ENCODE measurements at regions not wholly inside any gene's neighbourhood (a gene's known extent, or its start where the extent isn't known, plus 50 kb on each side); places are given as distances from the start of the nearest gene placed in this dataset.

- TF ChIP-seq POLR2AphosphoS5 (IDR thresholded peaks at IDR 0.05) (peak in 1 of 2 donors; percentile 14), CTCF (IDR thresholded peaks at IDR 0.05) (no peak), POLR2A (IDR thresholded peaks at IDR 0.05; ENCODE audit: low read depth) (no peak)
- H3K36me3 ChIP-seq = no peaks in the 10 kb centered on the region
- H3K27me3 ChIP-seq = no peaks in the 10 kb centered on the region
- WGBS = 25% methylated on average over 9 of the region's 9 CpGs
- H3K4me3 ChIP-seq = no peak overlapping the region
- intact Hi-C loops (cut with DNase I) = no loop called here
- H3K4me1 ChIP-seq = peaks cover 0 to 27% (median 17%) of the 10 kb centered on the region in 4 donors
- no peaks in the 10 kb centered on the region for H3K9me3 ChIP-seq
- H3K27ac ChIP-seq (replicated peaks in 1 of 4) = peak overlapping the region; percentile 32 to 51 (median 49)
- no peak for DNase-seq (ENCODE audit: extremely low spot score)
Observed at GRCh38 chr12:118611295-118611694, 234.9 kb downstream of the SUDS3 start.

GRCh38 chr12:118611770-118612169 is 235.4 kb downstream of the SUDS3 start:
- H3K27ac ChIP-seq (replicated peaks in 1 of 4) = peak overlapping the region in 1 of 4 donors; percentile 32
- WGBS = 74% methylated on average over 5 of the region's 5 CpGs

GRCh38 chr12:118617611-118618450 is 241.5 kb downstream of the SUDS3 start:
- Histone ChIP-seq H3K36me3 (no peaks in the 10 kb centered on the region), H3K4me1 (no peaks in the 10 kb centered on the region), H3K9me3 (no peaks in the 10 kb centered on the region), H3K4me3 (no peak overlapping the region), H3K27me3 (no peaks in the 10 kb centered on the region), H3K27ac (replicated peaks in 1 of 4) (no peak overlapping the region)
- no peak for TF ChIP-seq POLR2A (IDR thresholded peaks at IDR 0.05; ENCODE audit: low read depth)
- no peak for TF ChIP-seq EP300 (IDR thresholded peaks at IDR 0.05)
- TF ChIP-seq CTCF (IDR thresholded peaks at IDR 0.05) = no peak
- TF ChIP-seq POLR2AphosphoS5 (IDR thresholded peaks at IDR 0.05) = no peak
- intact Hi-C loops (cut with DNase I) = no loop called here
- WGBS = 46% methylated on average over 5 of the region's 5 CpGs
- DNase-seq (ENCODE audit: extremely low spot score) = no peak

More at GRCh38 chr12:118611770-118612169, 235.4 kb downstream of the SUDS3 start:
- no peaks in the 10 kb centered on the region for H3K36me3 ChIP-seq
- H3K4me3 ChIP-seq = no peak overlapping the region
- H3K4me1 ChIP-seq = peaks cover 0 to 27% (median 17%) of the 10 kb centered on the region in 4 donors
- no peak for TF ChIP-seq EP300 (IDR thresholded peaks at IDR 0.05)
- TF ChIP-seq POLR2A (IDR thresholded peaks at IDR 0.05; ENCODE audit: low read depth) = no peak
- no peak for TF ChIP-seq POLR2AphosphoS5 (IDR thresholded peaks at IDR 0.05)
- TF ChIP-seq CTCF (IDR thresholded peaks at IDR 0.05) = no peak
- H3K27me3 ChIP-seq = no peaks in the 10 kb centered on the region
- no peaks in the 10 kb centered on the region for H3K9me3 ChIP-seq
- intact Hi-C loops (cut with DNase I) = no loop called here
- no peak for DNase-seq (ENCODE audit: extremely low spot score)

- no peak for DNase-seq (ENCODE audit: extremely low spot score)
- H3K4me1 ChIP-seq = no peaks in the 10 kb centered on the region
- H3K27me3 ChIP-seq = no peaks in the 10 kb centered on the region
- no peak overlapping the region for H3K27ac ChIP-seq (replicated peaks in 1 of 4)
- intact Hi-C loops (cut with DNase I) = no loop called here
- no peak for TF ChIP-seq EP300 (IDR thresholded peaks at IDR 0.05)
- no peaks in the 10 kb centered on the region for H3K36me3 ChIP-seq
- WGBS = 75% methylated on average over 1 of the region's 1 CpG
- H3K4me3 ChIP-seq = no peak overlapping the region
- H3K9me3 ChIP-seq = no peaks in the 10 kb centered on the region
Observed at GRCh38 chr12:118618695-118619094, 242.3 kb downstream of the SUDS3 start.

- Histone ChIP-seq H3K4me3 (no peak overlapping the region), H3K9me3 (no peaks in the 10 kb centered on the region), H3K4me1 (no peaks in the 10 kb centered on the region), H3K36me3 (no peaks in the 10 kb centered on the region), H3K27ac (replicated peaks in 1 of 4) (no peak overlapping the region), H3K27me3 (no peaks in the 10 kb centered on the region)
- DNase-seq (ENCODE audit: extremely low spot score) = no peak
- 71% methylated on average over 3 of the region's 3 CpGs for WGBS
- TF ChIP-seq CTCF (IDR thresholded peaks at IDR 0.05) (no peak), POLR2AphosphoS5 (IDR thresholded peaks at IDR 0.05) (peak; percentile 13 to 18), EP300 (IDR thresholded peaks at IDR 0.05) (no peak), POLR2A (IDR thresholded peaks at IDR 0.05; ENCODE audit: low read depth) (no peak)
- intact Hi-C loops (cut with DNase I) = no loop called here
Observed at GRCh38 chr12:118625050-118625675, 248.8 kb downstream of the SUDS3 start.
